Ascending aorta (tissue), 2 donors: ENCODE measurements at regions not wholly inside any gene's neighbourhood (a gene's known extent, or its start where the extent isn't known, plus 50 kb on each side); places are given as distances from the start of the nearest gene placed in this dataset.

ENCODE experiments used
- DNase-seq, 2 donors: peaks; one replicate each; pipeline ENCODE4 v3.0.0-alpha.2; 2019; ENCODE audit warnings: low spot score in 2 of 2
- H3K27ac ChIP-seq, 2 donors: fragments of 200-600 bp; sonication (generic); one replicate each; pipeline ENCODE4 v1.5.1; 2016 to 2017; ENCODE audit warnings: mild to moderate bottlenecking in 1 of 2
- H3K27me3 ChIP-seq: fragments of 200-600 bp; sonication (generic); one replicate; pipeline ENCODE4 v1.5.1; 2017
- H3K36me3 ChIP-seq, 2 donors: fragments of 200-600 bp; sonication (generic); one replicate each; pipeline ENCODE4 v1.5.1; 2016
- H3K4me1 ChIP-seq, 2 donors: fragments of 200-600 bp; sonication (generic); one replicate each; pipeline ENCODE4 v1.5.1; 2016 to 2017; ENCODE audit warnings: mild to moderate bottlenecking in 1 of 2
- H3K4me3 ChIP-seq, 2 donors: fragments of 200-600 bp; sonication (generic); one replicate each; pipeline ENCODE4 v1.5.1; 2016 to 2017; ENCODE audit warnings: mild to moderate bottlenecking in 1 of 2
- H3K9me3 ChIP-seq, 2 donors: fragments of 200-600 bp; sonication (generic); one replicate each; pipeline ENCODE4 v1.5.1; 2016
- CTCF ChIP-seq, 3 experiments: fragments of 200-600 bp in 2 of 3; fragments of 450-650 bp in 1 of 3; sonication (generic) in 2 of 3; IDR thresholded peaks; one replicate each; pipeline ENCODE4 v1.5.1; 2016 to 2019; ENCODE audit warnings: antibody characterized with exemption in 3 of 3, mild to moderate bottlenecking in 1 of 3, moderate library complexity in 1 of 3
- intact Hi-C: fragments of 100-400 bp; cut with DNase I; formaldehyde crosslinking; loops from one replicate; pipeline ENCODE4 v1.15.1; 2023

GRCh38 chr3:188949996-188950395 is 221.8 kb upstream of the TPRG1 start:
- Histone ChIP-seq H3K27me3 (no peaks in the 10 kb centered on the region), H3K36me3 (no peaks in the 10 kb centered on the region), H3K27ac (peak overlapping the region; percentile 98 to 99), H3K9me3 (no peaks in the 10 kb centered on the region), H3K4me3 (no peak overlapping the region), H3K4me1 (peaks cover 32 to 63% of the 10 kb centered on the region in 2 donors)
- intact Hi-C loops: loop anchor here (2.0 to 5.0 kb wide), 7 partner anchors 61 to 898 kb away; no protein-coding TSS in a partner anchor
- DNase-seq: no peak
- no peak for TF ChIP-seq CTCF (IDR thresholded peaks at IDR 0.05)

- no peaks in the 10 kb centered on the region for H3K9me3 ChIP-seq
- peak overlapping the region; percentile 98 to 99 for H3K27ac ChIP-seq
- no peaks in the 10 kb centered on the region for H3K27me3 ChIP-seq
- intact Hi-C loops: loop anchor here (5.0 kb wide), 1 partner anchor 684 kb away; no protein-coding TSS in a partner anchor
- no peaks in the 10 kb centered on the region for H3K36me3 ChIP-seq
- H3K4me1 ChIP-seq: peaks cover 32 to 57% of the 10 kb centered on the region in 2 donors
- no peak overlapping the region for H3K4me3 ChIP-seq
- no peak for TF ChIP-seq CTCF (IDR thresholded peaks at IDR 0.05)
- DNase-seq: peak; percentile 82 to 96
These were observed 220.8 kb upstream of the TPRG1 start for GRCh38 chr3:188950832-188951489.

GRCh38 chr3:188951734-188952133 is 220.0 kb upstream of the TPRG1 start:
- Histone ChIP-seq H3K36me3 (no peaks in the 10 kb centered on the region), H3K9me3 (no peaks in the 10 kb centered on the region), H3K4me1 (peaks cover 32 to 49% of the 10 kb centered on the region in 2 donors), H3K27ac (peak overlapping the region; percentile 98 to 99), H3K27me3 (no peaks in the 10 kb centered on the region), H3K4me3 (no peak overlapping the region)
- intact Hi-C loops: loop anchor here (5.0 kb wide), 1 partner anchor 684 kb away; no protein-coding TSS in a partner anchor
- TF ChIP-seq CTCF (IDR thresholded peaks at IDR 0.05): no peak
- no peak for DNase-seq

GRCh38 chr3:188954590-188955208 is 217.1 kb upstream of the TPRG1 start:
- intact Hi-C loops: loop anchor here (1.0 to 5.0 kb wide), 3 partner anchors 193 to 1214 kb away; no protein-coding TSS in a partner anchor
- no peak overlapping the region for H3K4me3 ChIP-seq
- H3K27me3 ChIP-seq: no peaks in the 10 kb centered on the region
- H3K27ac ChIP-seq: peak overlapping the region in 1 of 2 donors; percentile 36
- TF ChIP-seq CTCF (IDR thresholded peaks at IDR 0.05): peak; percentile 86 to 94 (median 92)
- peaks cover 12 to 24% of the 10 kb centered on the region in 2 donors for H3K4me1 ChIP-seq
- H3K36me3 ChIP-seq: no peaks in the 10 kb centered on the region
- H3K9me3 ChIP-seq: no peaks in the 10 kb centered on the region
- peak; percentile 36 to 92 for DNase-seq

- Histone ChIP-seq H3K36me3 (no peaks in the 10 kb centered on the region), H3K4me3 (no peak overlapping the region), H3K9me3 (no peaks in the 10 kb centered on the region), H3K4me1 (peaks cover 6 to 14% of the 10 kb centered on the region in 2 donors), H3K27me3 (no peaks in the 10 kb centered on the region), H3K27ac (no peak overlapping the region)
- no peak for TF ChIP-seq CTCF (IDR thresholded peaks at IDR 0.05)
- no peak for DNase-seq
- intact Hi-C loops: loop anchor here (5.0 kb wide), 1 partner anchor 191 kb away; no protein-coding TSS in a partner anchor
These were observed 215.9 kb upstream of the TPRG1 start for GRCh38 chr3:188955919-188956318.
